ENCODE measurements at regions not wholly inside any gene's neighbourhood (a gene's known extent, or its start where the extent isn't known, plus 50 kb on each side); places are given as distances from the start of the nearest gene placed in this dataset.

DNA sequence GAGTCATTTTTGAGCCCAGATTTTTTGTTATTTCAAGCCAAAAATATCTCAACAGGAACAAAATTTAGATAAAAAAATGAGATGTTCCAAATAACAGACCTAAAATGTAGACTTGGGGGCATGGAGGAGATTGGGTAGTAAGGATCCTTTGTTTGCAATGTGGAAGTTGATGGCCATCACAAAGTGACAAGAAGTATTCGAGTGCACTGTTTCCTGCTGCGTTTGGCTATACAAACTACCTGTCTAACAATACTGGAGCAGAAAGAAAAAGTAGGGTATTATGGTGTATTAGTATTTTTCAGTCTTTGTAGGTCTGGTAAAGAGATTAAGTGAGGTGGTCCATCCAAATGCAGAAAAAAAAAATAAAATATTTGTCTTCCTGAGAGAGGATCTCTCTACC, 284.2 kb downstream of the C3orf38 start:
- TF ChIP-seq CTCF (IDR thresholded peaks at IDR 0.05) (no peak), POLR2AphosphoS5 (IDR thresholded peaks at IDR 0.05) (no peak), POLR2A (IDR thresholded peaks at IDR 0.05) (no peak)

Measured in transverse colon (tissue), 4 donors.